SK-N-SH treated with all-trans-retinoic acid at 6 μM for 48 hours (cell line): ENCODE measurements at regions not wholly inside any gene's neighbourhood (a gene's known extent, or its start where the extent isn't known, plus 50 kb on each side); places are given as distances from the start of the nearest gene placed in this dataset.

Experiments
- ATAC-seq: fragments of 200-7000 bp; cut with Tn5 transposase; 3 replicates; pipeline ENCODE4 v1.9.1; 2020; ENCODE audit warnings: mild to moderate bottlenecking, moderate library complexity
- ARNTL ChIP-seq: fragments of 450-650 bp; formaldehyde crosslinking; IDR thresholded peaks from 2 replicates; pipeline ENCODE4 v1.5.0; 2020; ENCODE audit warnings: low read depth, mild to moderate bottlenecking, moderate library complexity, borderline replicate concordance
- CSDC2 ChIP-seq: fragments of 250-450 bp; sonication (Bioruptor Pico); IDR thresholded peaks from 2 replicates; pipeline ENCODE4 v1.5.0; 2020; ENCODE audit warnings: mild to moderate bottlenecking, moderate library complexity
- ESRRG ChIP-seq: fragments of 250-450 bp; sonication (Bioruptor Pico); IDR thresholded peaks from 2 replicates; pipeline ENCODE4 v1.6.1; 2021; ENCODE audit warnings: mild to moderate bottlenecking
- GLIS3 ChIP-seq: fragments of 250-450 bp; sonication (Bioruptor Pico); IDR thresholded peaks from 2 replicates; pipeline ENCODE4 v1.5.0; 2020; ENCODE audit warnings: mild to moderate bottlenecking, moderate library complexity
- ISL1 ChIP-seq: fragments of 250-450 bp; sonication (Bioruptor Pico); IDR thresholded peaks from 2 replicates; pipeline ENCODE4 v2.1.2; 2022; ENCODE audit warnings: mild to moderate bottlenecking, moderate library complexity
- OSR1 ChIP-seq: fragments of 250-450 bp; sonication (Bioruptor Pico); IDR thresholded peaks from 2 replicates; pipeline ENCODE4 v1.8.0; 2022; ENCODE audit warnings: moderate library complexity, mild to moderate bottlenecking, inconsistent platforms
- PPARA ChIP-seq: fragments of 250-450 bp; sonication (Bioruptor Pico); IDR thresholded peaks from 2 replicates; pipeline ENCODE4 v1.5.0; 2020; ENCODE audit warnings: mild to moderate bottlenecking, borderline replicate concordance
- RARB ChIP-seq: fragments of 250-450 bp; sonication (Bioruptor Pico); IDR thresholded peaks from 2 replicates; pipeline ENCODE4 v1.8.0; 2021; ENCODE audit warnings: mild to moderate bottlenecking, moderate library complexity
- SNAI2 ChIP-seq: fragments of 250-450 bp; sonication (Bioruptor Pico); IDR thresholded peaks from 2 replicates; pipeline ENCODE4 v1.5.0; 2020; ENCODE audit warnings: mild to moderate bottlenecking, moderate library complexity
- TCF4 ChIP-seq: fragments of 250-450 bp; sonication (Bioruptor Pico); IDR thresholded peaks from 2 replicates; pipeline ENCODE4 v1.8.0; 2021; ENCODE audit warnings: mild to moderate bottlenecking, moderate library complexity, borderline replicate concordance
- TOX ChIP-seq: fragments of 250-450 bp; sonication (Bioruptor Pico); IDR thresholded peaks from 2 replicates; pipeline ENCODE4 v1.8.0; 2021; ENCODE audit warnings: mild to moderate bottlenecking, moderate library complexity, borderline replicate concordance
- ZC3H10 ChIP-seq: fragments of 250-450 bp; sonication (Bioruptor Pico); IDR thresholded peaks from 2 replicates; pipeline ENCODE4 v1.5.1; 2021; ENCODE audit warnings: mild to moderate bottlenecking, moderate library complexity
- ZFP3 ChIP-seq: fragments of 250-450 bp; sonication (Bioruptor Pico); IDR thresholded peaks from 2 replicates; pipeline ENCODE4 v1.5.0; 2020; ENCODE audit warnings: mild to moderate bottlenecking, moderate library complexity
- ZFP30 ChIP-seq: fragments of 450-650 bp; formaldehyde crosslinking; IDR thresholded peaks from 2 replicates; pipeline ENCODE4 v1.5.0; 2022; ENCODE audit warnings: mild to moderate bottlenecking, moderate library complexity
- ZNF565 ChIP-seq: fragments of 450-650 bp; formaldehyde crosslinking; conservative IDR thresholded peaks from 2 replicates; pipeline ENCODE4 v1.5.0; 2020; ENCODE audit warnings: low read depth, mild to moderate bottlenecking, moderate library complexity
- ZNF8 ChIP-seq: fragments of 450-650 bp; formaldehyde crosslinking; IDR thresholded peaks from 2 replicates; pipeline ENCODE4 v1.5.0; 2020; ENCODE audit warnings: mild to moderate bottlenecking, moderate library complexity
- TF ChIP-seq, protein P1 (sequence below): fragments of 250-450 bp; sonication (Bioruptor Pico); IDR thresholded peaks from 2 replicates; pipeline ENCODE4 v1.5.1; 2020; ENCODE audit warnings: low read depth, mild to moderate bottlenecking, moderate library complexity
- TF ChIP-seq, protein P2 (sequence below): fragments of 250-450 bp; sonication (Bioruptor Pico); IDR thresholded peaks from 2 replicates; pipeline ENCODE4 v1.5.1; 2021; ENCODE audit warnings: mild to moderate bottlenecking, moderate library complexity
- TF ChIP-seq, protein P3 (sequence below): fragments of 250-450 bp; sonication (Bioruptor Pico); IDR thresholded peaks from 2 replicates; pipeline ENCODE4 v1.8.0; 2021; ENCODE audit warnings: low read depth, mild to moderate bottlenecking, moderate library complexity, borderline replicate concordance
- TF ChIP-seq, protein P4 (sequence below): fragments of 250-450 bp; sonication (Bioruptor Pico); IDR thresholded peaks from 2 replicates; pipeline ENCODE4 v1.5.0; 2020; ENCODE audit warnings: mild to moderate bottlenecking, moderate library complexity
- TF ChIP-seq, protein P5 (sequence below): fragments of 250-450 bp; sonication (Bioruptor Pico); IDR thresholded peaks from 2 replicates; pipeline ENCODE4 v1.8.0; 2020; ENCODE audit warnings: mild to moderate bottlenecking, moderate library complexity, borderline replicate concordance

DNA sequence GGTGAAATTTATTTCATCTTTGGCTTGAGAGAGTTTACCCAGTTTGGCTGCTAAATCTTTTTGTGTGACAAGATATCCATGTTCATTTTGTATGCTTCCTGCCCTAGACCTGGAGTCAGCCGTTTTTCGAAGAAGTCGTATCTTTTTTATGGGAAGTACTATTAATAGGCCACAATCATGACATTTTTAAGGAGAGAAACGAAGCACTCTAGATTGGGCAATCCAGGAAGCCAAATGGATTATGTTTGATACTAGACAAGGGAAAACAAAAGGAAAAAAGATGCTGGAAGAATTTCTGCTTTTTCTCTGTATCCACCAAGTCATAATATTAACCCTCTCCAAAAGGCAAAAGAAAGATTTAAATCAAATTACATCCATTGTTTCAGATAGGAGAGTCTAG lies 214.6 kb downstream of the HDGFL1 start:
- TF ChIP-seq, protein P1, sequence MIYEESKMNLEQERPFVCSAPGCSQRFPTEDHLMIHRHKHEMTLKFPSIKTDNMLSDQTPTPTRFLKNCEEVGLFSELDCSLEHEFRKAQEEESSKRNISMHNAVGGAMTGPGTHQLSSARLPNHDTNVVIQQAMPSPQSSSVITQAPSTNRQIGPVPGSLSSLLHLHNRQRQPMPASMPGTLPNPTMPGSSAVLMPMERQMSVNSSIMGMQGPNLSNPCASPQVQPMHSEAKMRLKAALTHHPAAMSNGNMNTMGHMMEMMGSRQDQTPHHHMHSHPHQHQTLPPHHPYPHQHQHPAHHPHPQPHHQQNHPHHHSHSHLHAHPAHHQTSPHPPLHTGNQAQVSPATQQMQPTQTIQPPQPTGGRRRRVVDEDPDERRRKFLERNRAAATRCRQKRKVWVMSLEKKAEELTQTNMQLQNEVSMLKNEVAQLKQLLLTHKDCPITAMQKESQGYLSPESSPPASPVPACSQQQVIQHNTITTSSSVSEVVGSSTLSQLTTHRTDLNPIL (CRISPR knock-in tag), result no peak
- TF ChIP-seq TOX (no peak), ZNF565 (no peak), ZFP3 (CRISPR knock-in tag) (no peak), ISL1 (no peak), TCF4 (CRISPR knock-in tag) (no peak), OSR1 (no peak), SNAI2 (CRISPR knock-in tag) (no peak)
- TF ChIP-seq, protein P2, sequence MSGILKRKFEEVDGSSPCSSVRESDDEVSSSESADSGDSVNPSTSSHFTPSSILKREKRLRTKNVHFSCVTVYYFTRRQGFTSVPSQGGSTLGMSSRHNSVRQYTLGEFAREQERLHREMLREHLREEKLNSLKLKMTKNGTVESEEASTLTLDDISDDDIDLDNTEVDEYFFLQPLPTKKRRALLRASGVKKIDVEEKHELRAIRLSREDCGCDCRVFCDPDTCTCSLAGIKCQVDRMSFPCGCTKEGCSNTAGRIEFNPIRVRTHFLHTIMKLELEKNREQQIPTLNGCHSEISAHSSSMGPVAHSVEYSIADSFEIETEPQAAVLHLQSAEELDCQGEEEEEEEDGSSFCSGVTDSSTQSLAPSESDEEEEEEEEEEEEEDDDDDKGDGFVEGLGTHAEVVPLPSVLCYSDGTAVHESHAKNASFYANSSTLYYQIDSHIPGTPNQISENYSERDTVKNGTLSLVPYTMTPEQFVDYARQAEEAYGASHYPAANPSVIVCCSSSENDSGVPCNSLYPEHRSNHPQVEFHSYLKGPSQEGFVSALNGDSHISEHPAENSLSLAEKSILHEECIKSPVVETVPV (CRISPR knock-in tag), result no peak
- ATAC-seq, result no peak

DNA sequence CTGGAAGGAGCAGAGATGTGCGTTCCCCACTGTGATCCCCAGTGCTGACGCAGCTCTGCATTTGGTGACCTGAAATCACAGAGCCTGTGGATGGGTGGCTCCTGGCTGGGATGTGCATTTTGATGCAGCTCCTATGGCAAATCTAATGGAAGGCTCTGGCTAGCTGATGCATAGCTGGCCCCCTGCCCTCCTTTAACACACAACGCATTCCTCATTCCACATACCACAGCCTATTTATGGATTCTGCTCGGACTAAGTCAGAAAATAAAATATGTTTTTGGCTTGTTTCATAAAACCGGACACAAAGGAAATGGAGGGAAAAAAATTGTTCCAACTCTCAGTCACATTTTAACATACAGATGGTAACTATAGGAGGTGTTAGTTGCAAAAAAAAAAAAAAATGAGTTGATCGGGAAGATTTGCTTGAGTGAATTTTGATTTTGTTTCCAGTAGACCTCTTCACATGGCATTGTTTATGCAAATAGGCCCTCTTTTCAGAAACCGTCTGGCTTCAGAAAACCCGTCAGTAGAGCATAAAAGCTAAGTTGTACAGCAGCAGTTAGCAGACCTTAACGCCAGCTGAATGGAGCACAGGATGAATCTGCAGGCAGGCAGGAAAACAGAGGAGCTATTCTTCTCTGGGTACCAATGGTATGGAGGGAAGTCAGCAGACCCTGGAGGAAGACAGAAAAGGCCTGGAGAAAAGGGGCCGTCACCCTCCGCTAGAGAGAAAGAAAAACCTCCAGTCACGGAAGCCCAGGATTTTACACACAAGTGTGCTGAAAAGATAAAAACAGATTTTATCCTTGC lies 215.4 kb downstream of the HDGFL1 start:
- no peak for TF ChIP-seq ZNF8
- TF ChIP-seq ISL1, result no peak
- no peak for TF ChIP-seq SNAI2 (CRISPR knock-in tag)
- TF ChIP-seq, protein P3, sequence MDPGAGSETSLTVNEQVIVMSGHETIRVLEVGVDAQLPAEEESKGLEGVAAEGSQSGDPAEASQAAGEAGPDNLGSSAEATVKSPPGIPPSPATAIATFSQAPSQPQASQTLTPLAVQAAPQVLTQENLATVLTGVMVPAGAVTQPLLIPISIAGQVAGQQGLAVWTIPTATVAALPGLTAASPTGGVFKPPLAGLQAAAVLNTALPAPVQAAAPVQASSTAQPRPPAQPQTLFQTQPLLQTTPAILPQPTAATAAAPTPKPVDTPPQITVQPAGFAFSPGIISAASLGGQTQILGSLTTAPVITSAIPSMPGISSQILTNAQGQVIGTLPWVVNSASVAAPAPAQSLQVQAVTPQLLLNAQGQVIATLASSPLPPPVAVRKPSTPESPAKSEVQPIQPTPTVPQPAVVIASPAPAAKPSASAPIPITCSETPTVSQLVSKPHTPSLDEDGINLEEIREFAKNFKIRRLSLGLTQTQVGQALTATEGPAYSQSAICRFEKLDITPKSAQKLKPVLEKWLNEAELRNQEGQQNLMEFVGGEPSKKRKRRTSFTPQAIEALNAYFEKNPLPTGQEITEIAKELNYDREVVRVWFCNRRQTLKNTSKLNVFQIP, result no peak
- TF ChIP-seq, protein P1 (CRISPR knock-in tag), result no peak
- ATAC-seq, result peak; percentile 61

DNA sequence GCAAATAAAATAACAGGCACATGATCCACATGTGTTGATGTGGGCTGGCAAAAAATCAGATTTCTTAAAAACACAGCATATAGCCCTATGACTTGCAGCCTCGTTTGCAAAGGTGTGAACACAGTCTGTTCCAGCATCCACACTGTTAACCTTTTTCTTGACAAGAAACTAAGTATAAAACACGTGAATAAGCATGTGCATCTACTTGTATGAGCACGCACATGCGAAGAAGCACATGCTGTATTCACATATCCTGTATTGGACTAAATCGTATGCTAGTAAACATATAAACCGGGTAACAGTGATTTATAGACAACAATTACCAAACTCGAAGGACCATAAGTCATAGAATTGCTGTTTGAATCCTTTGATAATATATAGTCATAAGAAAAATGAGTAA lies 218.7 kb downstream of the HDGFL1 start:
- TF ChIP-seq TOX (no peak), ZFP30 (CRISPR knock-in tag) (no peak), RARB (CRISPR knock-in tag) (no peak), ARNTL (CRISPR knock-in tag) (no peak), PPARA (CRISPR knock-in tag) (no peak), TCF4 (CRISPR knock-in tag) (no peak), ESRRG (CRISPR knock-in tag) (no peak), ZNF8 (no peak)
- TF ChIP-seq, protein P2 (CRISPR knock-in tag), result no peak
- no peak for ATAC-seq

DNA sequence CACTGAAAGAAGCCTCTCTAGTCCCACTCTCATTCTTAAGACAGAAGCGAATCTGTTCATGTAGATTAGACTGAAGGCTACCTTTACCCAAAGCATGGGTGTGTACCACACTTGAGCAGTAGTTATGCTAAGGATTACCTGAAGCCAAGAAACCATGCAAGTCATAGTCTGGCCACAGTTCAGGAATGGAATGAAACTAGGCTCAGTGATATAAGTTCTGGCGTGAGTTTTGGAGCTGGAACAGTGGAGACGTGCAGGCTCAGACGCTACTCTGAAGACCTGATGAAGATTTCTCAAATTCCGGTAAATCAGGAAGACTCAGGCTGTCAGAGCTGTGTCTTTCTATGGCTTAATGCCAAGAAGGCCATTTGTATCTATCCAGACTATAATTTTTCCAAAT lies 219.9 kb downstream of the HDGFL1 start:
- no peak for ATAC-seq
- TF ChIP-seq, protein P3, result no peak
- TF ChIP-seq ZFP30 (CRISPR knock-in tag) (no peak), GLIS3 (CRISPR knock-in tag) (no peak), ZC3H10 (CRISPR knock-in tag) (no peak), PPARA (CRISPR knock-in tag) (no peak), CSDC2 (CRISPR knock-in tag) (no peak), TOX (no peak)
- TF ChIP-seq, protein P4, sequence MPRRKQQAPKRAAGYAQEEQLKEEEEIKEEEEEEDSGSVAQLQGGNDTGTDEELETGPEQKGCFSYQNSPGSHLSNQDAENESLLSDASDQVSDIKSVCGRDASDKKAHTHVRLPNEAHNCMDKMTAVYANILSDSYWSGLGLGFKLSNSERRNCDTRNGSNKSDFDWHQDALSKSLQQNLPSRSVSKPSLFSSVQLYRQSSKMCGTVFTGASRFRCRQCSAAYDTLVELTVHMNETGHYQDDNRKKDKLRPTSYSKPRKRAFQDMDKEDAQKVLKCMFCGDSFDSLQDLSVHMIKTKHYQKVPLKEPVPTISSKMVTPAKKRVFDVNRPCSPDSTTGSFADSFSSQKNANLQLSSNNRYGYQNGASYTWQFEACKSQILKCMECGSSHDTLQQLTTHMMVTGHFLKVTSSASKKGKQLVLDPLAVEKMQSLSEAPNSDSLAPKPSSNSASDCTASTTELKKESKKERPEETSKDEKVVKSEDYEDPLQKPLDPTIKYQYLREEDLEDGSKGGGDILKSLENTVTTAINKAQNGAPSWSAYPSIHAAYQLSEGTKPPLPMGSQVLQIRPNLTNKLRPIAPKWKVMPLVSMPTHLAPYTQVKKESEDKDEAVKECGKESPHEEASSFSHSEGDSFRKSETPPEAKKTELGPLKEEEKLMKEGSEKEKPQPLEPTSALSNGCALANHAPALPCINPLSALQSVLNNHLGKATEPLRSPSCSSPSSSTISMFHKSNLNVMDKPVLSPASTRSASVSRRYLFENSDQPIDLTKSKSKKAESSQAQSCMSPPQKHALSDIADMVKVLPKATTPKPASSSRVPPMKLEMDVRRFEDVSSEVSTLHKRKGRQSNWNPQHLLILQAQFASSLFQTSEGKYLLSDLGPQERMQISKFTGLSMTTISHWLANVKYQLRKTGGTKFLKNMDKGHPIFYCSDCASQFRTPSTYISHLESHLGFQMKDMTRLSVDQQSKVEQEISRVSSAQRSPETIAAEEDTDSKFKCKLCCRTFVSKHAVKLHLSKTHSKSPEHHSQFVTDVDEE (CRISPR knock-in tag), result no peak
- TF ChIP-seq, protein P5, sequence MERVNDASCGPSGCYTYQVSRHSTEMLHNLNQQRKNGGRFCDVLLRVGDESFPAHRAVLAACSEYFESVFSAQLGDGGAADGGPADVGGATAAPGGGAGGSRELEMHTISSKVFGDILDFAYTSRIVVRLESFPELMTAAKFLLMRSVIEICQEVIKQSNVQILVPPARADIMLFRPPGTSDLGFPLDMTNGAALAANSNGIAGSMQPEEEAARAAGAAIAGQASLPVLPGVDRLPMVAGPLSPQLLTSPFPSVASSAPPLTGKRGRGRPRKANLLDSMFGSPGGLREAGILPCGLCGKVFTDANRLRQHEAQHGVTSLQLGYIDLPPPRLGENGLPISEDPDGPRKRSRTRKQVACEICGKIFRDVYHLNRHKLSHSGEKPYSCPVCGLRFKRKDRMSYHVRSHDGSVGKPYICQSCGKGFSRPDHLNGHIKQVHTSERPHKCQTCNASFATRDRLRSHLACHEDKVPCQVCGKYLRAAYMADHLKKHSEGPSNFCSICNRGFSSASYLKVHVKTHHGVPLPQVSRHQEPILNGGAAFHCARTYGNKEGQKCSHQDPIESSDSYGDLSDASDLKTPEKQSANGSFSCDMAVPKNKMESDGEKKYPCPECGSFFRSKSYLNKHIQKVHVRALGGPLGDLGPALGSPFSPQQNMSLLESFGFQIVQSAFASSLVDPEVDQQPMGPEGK, result no peak
